Fibroblast of mammary gland (primary cell): ENCODE measurements at regions not wholly inside any gene's neighbourhood (a gene's known extent, or its start where the extent isn't known, plus 50 kb on each side); places are given as distances from the start of the nearest gene placed in this dataset.

Experiments
- DNase-seq: peaks from one replicate; pipeline ENCODE4 v3.0.0-alpha.2; 2010; ENCODE audit warnings: low read depth
- H3K4me3 ChIP-seq: 2 replicates; pipeline ENCODE4 v1.5.1; 2011; ENCODE audit warnings: low read depth, mild to moderate bottlenecking, low read length, moderate library complexity; ENCODE audit not compliant: control insufficient read depth
- TF ChIP-seq, protein P1 (sequence below): conservative IDR thresholded peaks from 2 replicates; pipeline ENCODE4 v1.5.1; 2011; ENCODE audit warnings: low read depth, low read length, inconsistent platforms; ENCODE audit not compliant: control insufficient read depth, insufficient read depth

DNA sequence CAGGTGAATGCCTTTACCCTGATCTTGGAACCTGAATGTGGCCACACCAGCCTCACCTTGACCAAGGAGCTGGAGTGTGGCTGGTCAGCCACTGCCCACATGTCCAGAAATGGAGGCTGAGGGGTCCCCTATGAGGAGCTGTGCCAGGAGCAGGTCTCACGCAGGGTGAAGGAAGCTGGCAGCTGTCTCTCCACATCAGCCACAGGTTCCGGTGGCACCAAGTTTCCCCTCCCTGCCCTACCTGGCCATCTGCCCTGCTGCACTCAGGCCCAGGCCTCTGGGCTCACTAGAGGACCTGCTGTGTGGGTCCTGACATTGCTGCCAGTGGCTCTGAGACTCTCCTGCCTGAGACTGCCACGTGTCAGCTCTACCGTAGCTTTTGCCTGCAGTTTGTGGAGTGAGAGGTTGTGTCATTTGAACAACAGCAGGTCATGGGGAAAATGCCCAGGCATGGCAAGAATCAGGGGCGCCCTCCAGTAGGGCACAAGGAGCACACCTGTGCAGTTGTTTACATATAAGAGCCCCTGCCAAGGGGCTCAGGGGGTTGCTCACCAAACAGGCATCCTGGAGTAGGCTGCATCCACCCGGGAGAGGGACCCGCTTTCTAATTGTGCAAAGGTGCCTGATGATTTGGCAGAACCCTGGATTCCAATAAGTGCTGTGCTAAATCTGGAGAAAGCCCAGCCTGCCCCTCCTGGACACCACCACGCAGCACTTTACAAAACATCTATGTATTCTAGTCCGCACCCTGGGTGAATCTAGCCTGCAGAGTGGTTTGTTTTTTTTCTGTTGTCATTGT is 258.5 kb upstream of the TLE3 start:
- DNase-seq: no peak
- no peak overlapping the region for H3K4me3 ChIP-seq
- TF ChIP-seq, protein P1, sequence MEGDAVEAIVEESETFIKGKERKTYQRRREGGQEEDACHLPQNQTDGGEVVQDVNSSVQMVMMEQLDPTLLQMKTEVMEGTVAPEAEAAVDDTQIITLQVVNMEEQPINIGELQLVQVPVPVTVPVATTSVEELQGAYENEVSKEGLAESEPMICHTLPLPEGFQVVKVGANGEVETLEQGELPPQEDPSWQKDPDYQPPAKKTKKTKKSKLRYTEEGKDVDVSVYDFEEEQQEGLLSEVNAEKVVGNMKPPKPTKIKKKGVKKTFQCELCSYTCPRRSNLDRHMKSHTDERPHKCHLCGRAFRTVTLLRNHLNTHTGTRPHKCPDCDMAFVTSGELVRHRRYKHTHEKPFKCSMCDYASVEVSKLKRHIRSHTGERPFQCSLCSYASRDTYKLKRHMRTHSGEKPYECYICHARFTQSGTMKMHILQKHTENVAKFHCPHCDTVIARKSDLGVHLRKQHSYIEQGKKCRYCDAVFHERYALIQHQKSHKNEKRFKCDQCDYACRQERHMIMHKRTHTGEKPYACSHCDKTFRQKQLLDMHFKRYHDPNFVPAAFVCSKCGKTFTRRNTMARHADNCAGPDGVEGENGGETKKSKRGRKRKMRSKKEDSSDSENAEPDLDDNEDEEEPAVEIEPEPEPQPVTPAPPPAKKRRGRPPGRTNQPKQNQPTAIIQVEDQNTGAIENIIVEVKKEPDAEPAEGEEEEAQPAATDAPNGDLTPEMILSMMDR: no peak

DNA sequence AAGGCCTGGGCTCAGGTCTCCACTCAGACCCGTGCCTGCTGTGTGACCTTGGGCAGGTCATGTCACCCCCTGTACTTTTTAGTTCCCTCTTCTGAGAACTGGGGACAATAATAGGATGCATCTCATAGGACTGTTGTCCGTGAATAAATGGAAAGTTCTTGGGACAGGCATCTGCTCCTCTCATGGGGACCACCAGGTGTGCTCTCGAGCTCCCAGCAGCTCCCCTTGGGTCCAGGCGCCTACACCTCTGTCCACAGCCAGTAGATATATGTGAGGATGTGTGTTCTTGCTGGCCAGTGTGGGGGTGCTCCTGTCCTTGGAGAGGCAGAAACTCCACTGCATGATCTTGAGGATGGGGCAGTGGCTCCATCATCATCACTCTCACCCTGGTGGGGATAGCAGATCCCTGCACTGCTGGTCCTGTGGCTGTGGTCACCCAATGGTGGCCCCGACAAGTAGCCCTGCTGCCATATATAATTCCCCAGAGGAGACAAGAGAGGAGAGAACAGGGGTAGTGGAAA is 257.6 kb upstream of the TLE3 start:
- TF ChIP-seq, protein P1: peak; percentile 14
- DNase-seq: no peak
- no peak overlapping the region for H3K4me3 ChIP-seq

DNA sequence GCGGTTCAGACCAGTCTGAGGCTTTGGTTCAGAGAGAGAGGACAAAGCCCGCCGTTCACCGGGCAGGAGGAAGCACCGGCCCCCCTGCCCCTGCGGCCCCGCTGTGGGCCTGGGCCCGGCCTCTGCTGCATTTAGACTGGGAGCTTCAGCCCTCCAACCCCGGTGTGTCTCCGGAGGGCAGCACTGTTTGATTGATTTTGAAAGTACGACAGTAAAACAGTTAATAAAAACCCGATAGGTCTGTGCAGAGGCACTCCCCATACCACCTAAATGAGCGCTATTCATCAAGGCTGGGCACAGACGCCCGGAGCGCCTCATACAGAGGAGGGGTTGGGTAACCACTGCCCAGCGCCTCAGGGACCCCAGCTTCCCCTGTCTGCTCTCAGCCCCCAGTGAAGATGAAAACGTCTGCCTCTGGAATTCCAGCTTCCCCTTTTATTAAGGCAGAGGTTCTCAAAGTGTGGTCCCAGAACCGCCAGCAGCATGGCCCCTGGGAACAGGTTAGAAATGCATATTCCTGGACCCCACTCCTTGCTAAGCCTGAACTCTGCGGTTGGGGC is 256.7 kb upstream of the TLE3 start:
- TF ChIP-seq, protein P1: no peak
- no peak for DNase-seq
- H3K4me3 ChIP-seq: no peak overlapping the region

DNA sequence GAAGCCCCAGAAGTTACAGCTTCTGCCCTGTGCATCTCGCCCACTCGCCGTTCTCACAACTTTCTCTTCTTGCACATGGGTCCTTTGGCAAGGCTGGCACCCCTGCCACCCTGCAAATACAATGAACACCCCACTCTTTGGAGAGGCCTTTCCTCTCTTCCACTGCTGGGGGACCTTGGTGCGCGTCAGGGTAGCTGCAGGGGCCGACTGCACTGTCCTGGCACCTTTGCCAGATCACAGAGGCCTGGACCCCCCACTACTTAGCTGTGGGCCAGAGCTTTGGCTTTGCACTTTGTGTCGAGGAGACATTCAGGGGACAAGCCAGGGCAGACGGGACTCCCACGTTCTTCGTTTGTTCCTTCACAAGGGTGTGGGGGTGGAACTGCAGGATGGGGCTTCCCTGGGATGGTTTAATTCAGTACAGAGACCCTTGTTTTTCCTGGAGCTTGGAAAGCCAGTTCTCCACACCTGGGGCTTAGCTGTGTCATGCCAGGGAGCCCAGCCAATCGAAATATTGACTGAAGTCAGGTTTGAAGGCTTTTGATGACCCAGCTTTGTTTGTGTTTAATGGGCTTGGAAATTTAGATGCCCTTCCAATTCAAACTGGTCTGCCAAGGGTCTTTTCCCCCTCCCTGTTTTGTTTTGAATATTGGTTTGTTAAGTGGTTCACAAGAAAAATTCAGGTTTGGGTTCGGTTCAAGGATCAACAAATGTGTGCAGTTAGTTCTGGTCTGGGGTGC is 256.1 kb upstream of the TLE3 start:
- H3K4me3 ChIP-seq: no peak overlapping the region
- TF ChIP-seq, protein P1: no peak
- DNase-seq: no peak

DNA sequence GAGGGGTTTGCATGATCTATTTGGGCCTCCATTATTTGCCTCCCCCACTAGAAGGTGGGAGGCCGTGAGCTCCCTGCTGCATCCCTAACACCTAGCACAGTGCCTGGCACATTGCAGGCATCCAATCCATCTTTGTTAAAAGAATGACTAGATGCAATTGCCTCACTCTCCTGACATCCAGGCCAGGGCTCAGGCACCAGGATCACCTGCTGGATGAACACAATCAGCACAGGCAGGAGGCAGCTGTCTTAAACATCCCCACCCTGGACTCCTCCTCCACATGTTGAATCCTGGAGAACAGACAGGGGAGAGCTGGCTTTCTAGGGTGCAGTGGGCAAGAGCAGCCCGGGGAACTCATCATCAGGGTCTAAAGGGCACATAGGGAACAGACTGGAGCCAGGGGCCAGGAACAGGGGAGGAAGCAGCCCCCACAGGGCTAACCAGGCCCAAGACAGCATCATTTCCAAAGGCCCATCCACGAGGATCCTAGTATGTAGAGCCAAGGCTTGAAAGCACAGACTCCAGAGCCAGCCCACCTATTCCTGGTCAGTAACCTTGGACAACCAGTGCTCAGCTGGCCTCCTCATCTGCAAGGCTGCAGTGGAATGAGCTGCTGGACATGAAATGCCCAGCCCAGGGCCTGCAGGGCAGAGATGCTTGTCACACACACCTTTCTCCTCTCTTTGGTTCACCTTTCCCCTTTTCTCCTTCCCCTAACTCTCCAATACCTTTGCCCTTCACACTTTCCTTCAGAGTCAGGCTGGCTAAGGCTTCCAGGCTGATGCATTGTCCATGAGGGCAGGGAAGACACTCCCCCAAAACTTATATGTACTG is 254.4 kb upstream of the TLE3 start:
- no peak overlapping the region for H3K4me3 ChIP-seq
- no peak for DNase-seq
- TF ChIP-seq, protein P1: no peak

DNA sequence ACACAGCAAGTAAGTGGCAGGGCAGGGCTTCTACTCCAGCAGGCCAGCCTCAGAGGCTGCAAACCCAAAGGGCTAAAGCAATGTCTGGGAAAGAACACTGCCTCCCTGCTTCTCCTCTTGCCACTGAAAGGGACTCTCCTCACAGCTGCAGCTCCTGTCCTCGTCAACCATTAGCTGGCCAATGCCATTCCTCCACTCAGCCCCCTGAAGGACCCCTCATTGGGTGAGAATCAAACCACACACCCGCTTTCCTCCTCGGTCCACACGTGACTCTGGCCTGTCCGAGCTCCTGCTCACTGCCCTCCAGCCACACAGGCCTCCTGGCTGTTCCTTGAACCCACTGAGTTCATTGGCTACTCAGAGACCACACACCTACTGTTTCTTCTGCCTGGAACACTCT is 253.7 kb upstream of the TLE3 start:
- H3K4me3 ChIP-seq: no peak overlapping the region
- TF ChIP-seq, protein P1: no peak
- no peak for DNase-seq
